Kidney (tissue), 13 donors: ENCODE measurements at regions not wholly inside any gene's neighbourhood (a gene's known extent, or its start where the extent isn't known, plus 50 kb on each side); places are given as distances from the start of the nearest gene placed in this dataset.
A peak's percentile ranks its signal among the peaks of the same experiment; 100 is the strongest.
"Not testable (repeated sequence)": the region's sequence is repeated elsewhere in the genome, so short reads cannot be mapped to it uniquely, and the experiment has no call there.

ENCODE experiments used
- DNase-seq, 5 donors: peaks; one replicate each; pipeline ENCODE4 v3.0.0-alpha.2; 2013 to 2020
- FAIRE-seq: peaks from 2 replicates; lab custom pipeline; 2012; peaks lifted over from hg19 to GRCh38; lab: Jason Lieb, UNC
- H3K27ac ChIP-seq, 2 donors: one replicate each; pipeline ENCODE4 v1.7.0; 2013; ENCODE audit warnings: low read depth in 2 of 2, low read length in 2 of 2, inconsistent platforms in 1 of 2
- H3K27me3 ChIP-seq: one replicate; pipeline ENCODE4 v1.7.1; 2013; ENCODE audit warnings: low read length, inconsistent platforms; ENCODE audit not compliant: control insufficient read depth, insufficient read depth
- H3K36me3 ChIP-seq, 3 donors: one replicate each; pipeline versions ENCODE4 v1.7.0 to v1.7.1; 2013; ENCODE audit warnings: low read length in 3 of 3, control low read depth in 1 of 3, inconsistent platforms in 1 of 3; ENCODE audit not compliant: insufficient read depth in 3 of 3, control insufficient read depth in 2 of 3
- H3K4me1 ChIP-seq, 3 donors: one replicate each; pipeline versions ENCODE4 v1.7.0 to v1.7.1; 2013; ENCODE audit warnings: low read length in 3 of 3, inconsistent platforms in 1 of 3, low read depth in 1 of 3; ENCODE audit not compliant: control insufficient read depth in 2 of 3, insufficient read depth in 2 of 3
- H3K4me3 ChIP-seq, 3 donors: one replicate each; pipeline versions ENCODE4 v1.7.0 to v1.8.1; 2013; ENCODE audit warnings: low read length in 3 of 3, control low read depth in 1 of 3, inconsistent platforms in 1 of 3
- H3K9ac ChIP-seq, 3 donors: one replicate each; pipeline versions ENCODE4 v1.7.0 to v1.7.1; 2013; ENCODE audit warnings: low read length in 3 of 3, control low read depth in 1 of 3, inconsistent platforms in 1 of 3
- H3K9me3 ChIP-seq, 3 donors: one replicate each; pipeline versions ENCODE4 v1.7.0 to v1.7.1; 2013; ENCODE audit warnings: low read length in 3 of 3, control low read depth in 1 of 3, inconsistent platforms in 1 of 3; ENCODE audit not compliant: control insufficient read depth in 2 of 3, insufficient read depth in 1 of 3
- CTCF ChIP-seq: IDR thresholded peaks from 3 replicates; pipeline ENCODE4 v1.5.1; 2012; ENCODE audit warnings: mild to moderate bottlenecking, moderate library complexity, borderline replicate concordance; ENCODE audit not compliant: insufficient read depth; ENCODE audit errors: extremely low read depth
- intact Hi-C: fragments of 100-400 bp; cut with DNase I; formaldehyde crosslinking; loops from one replicate; pipeline ENCODE4 v1.11.1; 2022
- donor health status: control.
- donor health status: control.
- donor health status: control.
- donor health status: control.
- donor health status: control.
- donor health status: DM: yes; HTN: yes; CAD: no.
- donor health status: Normal renal cell carcinoma (clear cell type).

GRCh38 chr5:130501151-130501865, 597.0 kb downstream of the CHSY3 start:
- H3K27ac ChIP-seq, result no peak overlapping the region
- no peak overlapping the region for H3K9ac ChIP-seq
- no peak for TF ChIP-seq CTCF
- no peaks in the 10 kb centered on the region for H3K27me3 ChIP-seq
- no peaks in the 10 kb centered on the region for H3K36me3 ChIP-seq
- H3K4me1 ChIP-seq, result no peaks in the 10 kb centered on the region
- no peak overlapping the region for H3K4me3 ChIP-seq
- DNase-seq (peak in 2 of 5 donors; percentile 5 to 12), FAIRE-seq (no peak)
- intact Hi-C loops, result no loop called here
- H3K9me3 ChIP-seq, result no peaks in the 10 kb centered on the region

GRCh38 chr5:130500495-130500894, 596.2 kb downstream of the CHSY3 start:
- DNase-seq, H3K4me1 ChIP-seq, intact Hi-C loops, H3K9me3 ChIP-seq, H3K36me3 ChIP-seq, H3K4me3 ChIP-seq, H3K27me3 ChIP-seq, H3K9ac ChIP-seq, FAIRE-seq, H3K27ac ChIP-seq: not testable (repeated sequence)

GRCh38 chr5:130496215-130496614, 592.0 kb downstream of the CHSY3 start:
- Histone ChIP-seq H3K27ac (no peak overlapping the region), H3K27me3 (no peaks in the 10 kb centered on the region)

GRCh38 chr5:130488252-130488651, 584.0 kb downstream of the CHSY3 start:
- Histone ChIP-seq H3K4me1 (no peaks in the 10 kb centered on the region), H3K9ac (no peak overlapping the region), H3K9me3 (no peaks in the 10 kb centered on the region), H3K27me3 (no peaks in the 10 kb centered on the region), H3K36me3 (no peaks in the 10 kb centered on the region), H3K27ac (no peak overlapping the region), H3K4me3 (no peak overlapping the region)
- DNase-seq (no peak), FAIRE-seq (no peak)
- no peak for TF ChIP-seq CTCF
- intact Hi-C loops, result no loop called here

More at GRCh38 chr5:130496215-130496614, 592.0 kb downstream of the CHSY3 start:
- FAIRE-seq (no peak), DNase-seq (no peak)
- intact Hi-C loops, result no loop called here
- no peak for TF ChIP-seq CTCF
- Histone ChIP-seq H3K36me3 (no peaks in the 10 kb centered on the region), H3K4me3 (no peak overlapping the region), H3K9me3 (no peaks in the 10 kb centered on the region), H3K4me1 (no peaks in the 10 kb centered on the region), H3K9ac (no peak overlapping the region)
